GM18499 (cell line): ENCODE measurements at regions not wholly inside any gene's neighbourhood (a gene's known extent, or its start where the extent isn't known, plus 50 kb on each side); places are given as distances from the start of the nearest gene placed in this dataset.

Source experiments
- ATAC-seq: cut with Tn5 transposase; IDR thresholded peaks from one replicate; pipeline ENCODE4 v1.9.1; 2021; ENCODE audit warnings: moderate number of reproducible peaks; ENCODE audit not compliant: insufficient read depth, unreplicated experiment

- ATAC-seq, result no peak
Observed at GRCh38 chr2:62286089-62286785, 90.3 kb downstream of the B3GNT2 start.

- no peak for ATAC-seq
Observed at GRCh38 chr2:62284980-62285379, 89.1 kb downstream of the B3GNT2 start.

- ATAC-seq, result no peak
Observed at GRCh38 chr2:62284471-62284870, 88.6 kb downstream of the B3GNT2 start.

- ATAC-seq, result no peak
Observed at GRCh38 chr2:62283147-62283546, 87.2 kb downstream of the B3GNT2 start.

GRCh38 chr2:62281663-62282062 is 85.7 kb downstream of the B3GNT2 start:
- no peak for ATAC-seq

GRCh38 chr2:62277688-62278087 is 81.8 kb downstream of the B3GNT2 start:
- no peak for ATAC-seq
